Neuronal stem cell (in vitro differentiated cells): ENCODE measurements at regions not wholly inside any gene's neighbourhood (a gene's known extent, or its start where the extent isn't known, plus 50 kb on each side); places are given as distances from the start of the nearest gene placed in this dataset.

Experiments
- DNase-seq: peaks from one replicate; pipeline ENCODE4 v3.0.0-alpha.2; 2013; ENCODE audit warnings: low spot score
- H2AFZ ChIP-seq: one replicate; pipeline ENCODE4 v1.6.1; 2013; ENCODE audit warnings: mild to moderate bottlenecking, low read length, inconsistent platforms
- H2AK5ac ChIP-seq: 2 replicates; pipeline ENCODE4 v1.6.1; 2013; ENCODE audit warnings: low read depth, mild to moderate bottlenecking, inconsistent platforms, low read length, moderate library complexity, mixed read lengths
- H2BK120ac ChIP-seq: 2 replicates; pipeline ENCODE4 v1.6.1; 2013; ENCODE audit warnings: low read depth, mild to moderate bottlenecking, inconsistent platforms, low read length, moderate library complexity, mixed read lengths
- H2BK12ac ChIP-seq: one replicate; pipeline ENCODE4 v1.6.1; 2013; ENCODE audit warnings: low read length, inconsistent platforms
- H2BK15ac ChIP-seq: 2 replicates; pipeline ENCODE4 v1.6.1; 2013; ENCODE audit warnings: mild to moderate bottlenecking, low read length, inconsistent platforms, mixed read lengths
- H2BK5ac ChIP-seq: one replicate; pipeline ENCODE4 v1.6.1; 2013; ENCODE audit warnings: inconsistent platforms, mild to moderate bottlenecking, low read length, moderate library complexity
- H3K14ac ChIP-seq: one replicate; pipeline ENCODE4 v1.6.1; 2013; ENCODE audit warnings: low read length, inconsistent platforms
- H3K18ac ChIP-seq: 2 replicates; pipeline ENCODE4 v1.6.1; 2013; ENCODE audit warnings: low read length, inconsistent platforms
- H3K23ac ChIP-seq: 2 replicates; pipeline ENCODE4 v1.6.1; 2013; ENCODE audit warnings: low read depth, mild to moderate bottlenecking, mixed read lengths, low read length, inconsistent platforms; ENCODE audit not compliant: poor library complexity
- H3K27ac ChIP-seq: replicated peaks from 3 replicates; pipeline ENCODE4 v1.5.1; 2013; ENCODE audit warnings: low read length, inconsistent platforms
- H3K27me3 ChIP-seq, 3 experiments: 2 replicates each; pipeline ENCODE4 v1.6.1; 2013; ENCODE audit warnings: low read length in 3 of 3, mild to moderate bottlenecking in 2 of 3, inconsistent platforms in 1 of 3, low read depth in 1 of 3, mixed read lengths in 1 of 3, moderate library complexity in 1 of 3; ENCODE audit not compliant: control insufficient read depth in 3 of 3, insufficient read depth in 3 of 3
- H3K36me3 ChIP-seq, 2 donors: replicated peaks in 1 of 2; 2 replicates each; pipeline ENCODE4 v1.6.1; 2013; ENCODE audit warnings: low read length in 2 of 2; ENCODE audit not compliant: control insufficient read depth in 2 of 2, insufficient read depth in 2 of 2
- H3K4ac ChIP-seq: 2 replicates; pipeline ENCODE4 v1.6.1; 2013; ENCODE audit warnings: inconsistent platforms, mild to moderate bottlenecking, low read length, moderate library complexity
- H3K4me1 ChIP-seq, 2 donors: 1 replicate in 1 of 2; 2 replicates in 1 of 2; pipeline ENCODE4 v1.6.1; 2013; ENCODE audit warnings: low read length in 2 of 2, low read depth in 1 of 2; ENCODE audit not compliant: control insufficient read depth in 2 of 2, insufficient read depth in 1 of 2
- H3K4me2 ChIP-seq: one replicate; pipeline ENCODE4 v1.6.1; 2013; ENCODE audit warnings: mild to moderate bottlenecking, low read length, inconsistent platforms; ENCODE audit not compliant: insufficient read depth, poor library complexity, severe bottlenecking
- H3K4me3 ChIP-seq, 2 donors: 2 replicates each; pipeline ENCODE4 v1.5.1; 2013; ENCODE audit warnings: low read length in 2 of 2, mild to moderate bottlenecking in 2 of 2, inconsistent platforms in 1 of 2, moderate library complexity in 1 of 2
- H3K79me1 ChIP-seq: one replicate; pipeline ENCODE4 v1.6.1; 2013; ENCODE audit warnings: low read depth, mild to moderate bottlenecking, inconsistent platforms, low read length, moderate library complexity
- H3K9ac ChIP-seq: one replicate; pipeline ENCODE4 v1.6.1; 2013; ENCODE audit warnings: mild to moderate bottlenecking, low read depth, low read length, inconsistent platforms; ENCODE audit not compliant: poor library complexity
- H3K9me3 ChIP-seq, 2 donors: replicated peaks in 1 of 2; 2 replicates each; pipeline versions ENCODE3 to v1.6.1; 2013; ENCODE audit warnings: low read length in 2 of 2, mild to moderate bottlenecking in 2 of 2, inconsistent platforms in 1 of 2, low read depth in 1 of 2, mixed read lengths in 1 of 2, moderate library complexity in 1 of 2; ENCODE audit not compliant: control insufficient read depth in 2 of 2, insufficient read depth in 1 of 2
- H4K8ac ChIP-seq: one replicate; pipeline ENCODE4 v1.6.1; 2013; ENCODE audit warnings: low read depth, mild to moderate bottlenecking, inconsistent platforms, low read length, moderate library complexity
- H4K91ac ChIP-seq: one replicate; pipeline ENCODE4 v1.6.1; 2013; ENCODE audit warnings: low read length, low read depth, mild to moderate bottlenecking, inconsistent platforms; ENCODE audit not compliant: poor library complexity
- WGBS, 2 donors: extraction: QIAGEN DNeasy Blood & Tissue Kit; methylation state at CpG; one replicate each; pipeline ENCODE4 v1.1.7; 2013; ENCODE audit warnings: missing lambda C conversion rate in 2 of 2, mixed read lengths in 1 of 2; ENCODE audit not compliant: insufficient read length in 2 of 2, insufficient replicate concordance in 1 of 2; ENCODE audit errors: extremely low coverage in 2 of 2; 5-methylcytosine and 5-hydroxymethylcytosine counted together

DNA sequence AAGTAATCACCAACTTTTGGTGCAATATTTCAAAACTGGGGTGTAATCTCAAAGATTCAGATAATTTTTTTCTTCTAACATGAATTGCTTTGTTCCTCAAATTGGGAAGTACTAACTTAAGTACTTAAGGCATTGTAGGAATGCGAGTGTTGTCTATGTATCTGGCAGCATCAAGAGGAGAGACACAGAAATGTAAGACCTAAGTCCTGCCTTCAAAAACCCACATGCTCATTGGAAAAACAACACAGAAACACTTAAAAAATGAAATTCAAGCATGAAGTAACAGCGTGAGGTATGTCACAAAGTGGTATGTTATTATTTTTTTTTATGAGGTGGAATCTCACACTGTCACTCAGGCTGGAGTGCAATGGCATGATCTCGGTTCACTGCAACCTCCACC, 288.5 kb downstream of the ZEB1 start:
- Histone ChIP-seq H4K8ac (no peak overlapping the region), H3K9me3 (no peaks in the 10 kb centered on the region), H3K4ac (no peak overlapping the region), H2BK120ac (no peak overlapping the region), H3K4me1 (peaks cover 0 to 5% of the 10 kb centered on the region in 2 donors), H3K79me1 (no peaks in the 10 kb centered on the region), H3K4me2 (no peak overlapping the region), H3K23ac (no peak overlapping the region), H2AK5ac (no peak overlapping the region), H3K27me3 (peaks cover 0 to 6% (median 0%) of the 10 kb centered on the region in 3 experiments), H2BK5ac (no peak overlapping the region), H4K91ac (no peak overlapping the region), H3K36me3 (no peaks in the 10 kb centered on the region), H2BK12ac (no peak overlapping the region), H3K9ac (no peak overlapping the region), H3K14ac (no peak overlapping the region), H3K18ac (no peak overlapping the region), H2BK15ac (no peak overlapping the region), H2AFZ (no peak overlapping the region), H3K4me3 (no peak overlapping the region), H3K27ac (no peak overlapping the region)
- no peak for DNase-seq
- WGBS, 2 donors = no CpG with 5 or more reads among the region's 3 CpGs

DNA sequence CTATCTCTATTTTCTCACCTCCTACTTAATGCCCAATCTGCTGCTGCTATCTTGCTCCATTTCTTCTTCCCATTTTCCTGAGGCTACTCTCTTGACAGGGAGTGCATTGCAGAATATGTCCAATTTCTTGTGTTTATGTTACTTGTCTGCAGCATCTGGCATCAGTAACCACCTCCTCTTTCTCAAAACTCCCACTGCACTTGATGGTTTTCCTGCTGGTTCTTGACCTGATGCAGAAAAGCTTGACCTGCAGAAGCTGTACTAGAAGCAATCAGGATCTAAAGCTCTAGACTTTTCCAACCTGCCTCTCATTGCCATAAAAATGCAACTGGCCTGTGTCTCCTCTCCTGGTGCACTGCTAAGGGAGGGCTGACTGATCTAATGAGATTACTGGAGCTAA, 287.8 kb downstream of the ZEB1 start:
- no peak overlapping the region for H2AK5ac ChIP-seq
- H3K27ac ChIP-seq = no peak overlapping the region
- no peak overlapping the region for H3K18ac ChIP-seq
- H3K79me1 ChIP-seq = no peaks in the 10 kb centered on the region
- H3K36me3 ChIP-seq = no peaks in the 10 kb centered on the region
- H4K8ac ChIP-seq = no peak overlapping the region
- H3K4me2 ChIP-seq = no peak overlapping the region
- no peak overlapping the region for H3K14ac ChIP-seq
- no peaks in the 10 kb centered on the region for H3K9me3 ChIP-seq
- H2BK5ac ChIP-seq = no peak overlapping the region
- H2BK15ac ChIP-seq = no peak overlapping the region
- H3K23ac ChIP-seq = no peak overlapping the region
- no peak for DNase-seq
- no peak overlapping the region for H3K4ac ChIP-seq
- no peak overlapping the region for H4K91ac ChIP-seq
- H2AFZ ChIP-seq = no peak overlapping the region
- no peak overlapping the region for H3K4me3 ChIP-seq
- no peak overlapping the region for H3K9ac ChIP-seq
- no peak overlapping the region for H2BK12ac ChIP-seq
- H3K4me1 ChIP-seq = peaks cover 0 to 8% of the 10 kb centered on the region in 2 donors
- H3K27me3 ChIP-seq = peaks cover 0 to 6% (median 0%) of the 10 kb centered on the region in 3 experiments
- H2BK120ac ChIP-seq = no peak overlapping the region

DNA sequence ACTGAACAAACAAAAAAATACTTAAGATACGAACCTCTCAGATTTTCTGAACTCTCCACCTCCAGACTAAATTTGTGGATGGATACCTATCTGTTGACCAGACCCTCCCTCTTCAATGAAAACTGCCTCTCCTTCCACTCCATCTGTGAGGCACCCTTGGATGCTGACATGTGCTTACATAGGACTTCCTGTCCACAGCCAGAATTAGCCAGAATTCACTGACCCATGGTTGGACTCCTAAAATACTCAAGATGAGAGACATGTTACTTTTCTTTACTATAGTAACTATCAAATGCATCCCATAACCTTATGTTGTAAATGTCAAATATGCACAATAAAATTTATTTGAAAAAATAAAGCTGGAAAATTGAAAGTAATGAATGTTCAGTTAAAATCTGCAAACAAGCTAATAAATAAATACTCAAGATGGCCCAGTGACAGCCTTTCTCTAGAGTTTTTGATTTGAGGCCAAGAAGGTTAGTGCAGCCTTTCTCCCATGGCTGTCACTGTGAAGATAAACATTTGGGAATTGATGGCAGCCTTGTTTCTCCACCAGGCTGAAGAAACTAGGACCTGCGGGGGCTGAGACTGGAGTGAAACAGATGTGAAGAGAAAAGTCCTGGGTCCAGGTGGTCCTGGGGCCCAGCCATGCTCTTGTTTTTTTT, 287.0 kb downstream of the ZEB1 start:
- Histone ChIP-seq H3K4ac (no peak overlapping the region), H2BK12ac (no peak overlapping the region), H2AFZ (no peak overlapping the region), H3K4me1 (peaks cover 0 to 8% of the 10 kb centered on the region in 2 donors), H3K18ac (no peak overlapping the region), H3K4me2 (no peak overlapping the region), H3K79me1 (no peaks in the 10 kb centered on the region), H3K9ac (no peak overlapping the region), H3K27me3 (peaks cover 0 to 6% (median 0%) of the 10 kb centered on the region in 3 experiments), H2BK120ac (no peak overlapping the region), H2BK5ac (no peak overlapping the region), H3K4me3 (no peak overlapping the region), H3K14ac (no peak overlapping the region), H3K23ac (no peak overlapping the region), H2AK5ac (no peak overlapping the region), H2BK15ac (no peak overlapping the region), H3K9me3 (no peaks in the 10 kb centered on the region), H3K27ac (no peak overlapping the region), H4K91ac (no peak overlapping the region), H3K36me3 (no peaks in the 10 kb centered on the region), H4K8ac (no peak overlapping the region)
- WGBS, 2 donors = no CpG with 5 or more reads among the region's 2 CpGs
- no peak for DNase-seq

DNA sequence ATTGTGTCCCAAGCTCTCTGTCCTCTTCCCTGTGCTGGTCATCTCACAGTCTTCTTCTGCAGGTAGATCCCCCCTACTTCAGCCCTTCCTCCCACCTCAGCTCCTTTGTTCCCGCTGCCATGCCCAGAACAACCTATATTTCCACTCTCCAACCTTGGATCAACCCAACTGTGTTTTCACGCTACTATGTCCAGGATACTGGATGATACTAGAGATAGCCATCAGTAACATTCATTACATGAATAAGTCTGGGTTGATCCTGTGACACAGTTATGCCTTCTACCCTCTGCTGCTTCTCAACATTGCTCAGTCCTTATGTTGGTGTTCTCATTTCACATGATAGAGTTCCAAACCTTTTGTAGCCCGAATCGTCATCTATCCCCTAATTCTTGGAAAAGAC, 286.4 kb downstream of the ZEB1 start:
- no peak overlapping the region for H4K91ac ChIP-seq
- H3K9me3 ChIP-seq = no peaks in the 10 kb centered on the region
- no peak overlapping the region for H3K4me2 ChIP-seq
- no peak overlapping the region for H3K18ac ChIP-seq
- no peak overlapping the region for H3K4me3 ChIP-seq
- no peak overlapping the region for H3K9ac ChIP-seq
- no peak overlapping the region for H3K23ac ChIP-seq
- H2BK12ac ChIP-seq = no peak overlapping the region
- WGBS, 2 donors = no CpG with 5 or more reads among the region's 4 CpGs
- H2BK15ac ChIP-seq = no peak overlapping the region
- no peak overlapping the region for H3K27ac ChIP-seq
- H3K14ac ChIP-seq = no peak overlapping the region
- no peak overlapping the region for H4K8ac ChIP-seq
- peaks cover 0 to 9% (median 0%) of the 10 kb centered on the region in 3 experiments for H3K27me3 ChIP-seq
- H3K79me1 ChIP-seq = no peaks in the 10 kb centered on the region
- no peaks in the 10 kb centered on the region for H3K36me3 ChIP-seq
- H2AK5ac ChIP-seq = no peak overlapping the region
- H2BK120ac ChIP-seq = no peak overlapping the region
- H2BK5ac ChIP-seq = no peak overlapping the region
- peaks cover 0 to 8% of the 10 kb centered on the region in 2 donors for H3K4me1 ChIP-seq
- no peak overlapping the region for H2AFZ ChIP-seq
- DNase-seq = no peak
- H3K4ac ChIP-seq = no peak overlapping the region
